B cell (primary cell): ENCODE measurements at regions not wholly inside any gene's neighbourhood (a gene's known extent, or its start where the extent isn't known, plus 50 kb on each side); places are given as distances from the start of the nearest gene placed in this dataset.

Experiments used
- ATAC-seq: fragments of 200-7000 bp; cut with Tn5 transposase; one replicate; pipeline ENCODE4 v1.10.0; 2021; ENCODE audit warnings: low read depth, mild to moderate bottlenecking, moderate number of reproducible peaks, moderate library complexity
- CTCF ChIA-PET: fragments of 350-600 bp; sonication (Branson Sonifier 250); formaldehyde crosslinking; loops from one replicate; lab custom pipeline; 2021; ENCODE audit warnings: antibody characterized with exemption, inconsistent platforms; lab: Charles Lee
- POLR2A ChIA-PET: fragments of 350-600 bp; sonication (Branson Sonifier 250); formaldehyde crosslinking; loops from one replicate; lab custom pipeline; 2021; ENCODE audit warnings: antibody characterized with exemption; lab: Charles Lee
- DNase-seq: peaks from one replicate; pipeline ENCODE4 v3.0.0; 2013
- H2AFZ ChIP-seq: 2 replicates; pipeline ENCODE4 v1.6.1; 2012; ENCODE audit warnings: mild to moderate bottlenecking, low read depth, low read length; ENCODE audit not compliant: insufficient read depth, poor library complexity, severe bottlenecking
- H3K27ac ChIP-seq, 2 donors: 1 replicate in 1 of 2; 2 replicates in 1 of 2; pipeline ENCODE4 v1.5.1; 2012 to 2013; ENCODE audit warnings: low read length in 2 of 2, mild to moderate bottlenecking in 2 of 2, moderate library complexity in 1 of 2
- H3K27me3 ChIP-seq, 4 experiments: fragments of 200-600 bp in 1 of 4; sonication (generic) in 1 of 4; replicated peaks in 1 of 4; 1 replicate in 2 of 4; 2 replicates in 2 of 4; pipeline versions ENCODE4 v1.6.1 to v1.7.0; 2013 to 2016; ENCODE audit warnings: low read length in 3 of 4, mild to moderate bottlenecking in 2 of 4, mixed read lengths in 1 of 4, moderate library complexity in 1 of 4; ENCODE audit not compliant: insufficient read depth in 4 of 4, control insufficient read depth in 3 of 4; ENCODE audit errors: control extremely low read depth in 1 of 4
- H3K36me3 ChIP-seq, 2 experiments: replicated peaks in 1 of 2; 1 replicate in 1 of 2; 2 replicates in 1 of 2; pipeline versions ENCODE4 v1.6.1 to v1.7.1; 2013; ENCODE audit warnings: low read length in 1 of 2; ENCODE audit not compliant: insufficient read depth in 2 of 2, control insufficient read depth in 1 of 2; ENCODE audit errors: control extremely low read depth in 1 of 2, extremely low read depth in 1 of 2
- H3K4me1 ChIP-seq, 2 donors: fragments of 200-600 bp in 1 of 2; sonication (generic) in 1 of 2; 1 replicate in 1 of 2; 2 replicates in 1 of 2; pipeline versions ENCODE4 v1.5.1 to v1.6.1; 2013 to 2017; ENCODE audit warnings: low read length in 2 of 2; ENCODE audit not compliant: control insufficient read depth in 2 of 2, insufficient read depth in 2 of 2
- H3K4me2 ChIP-seq: replicated peaks from 2 replicates; pipeline ENCODE3; 2012; ENCODE audit warnings: mild to moderate bottlenecking, low read depth, low read length; ENCODE audit not compliant: poor library complexity, severe bottlenecking
- H3K4me3 ChIP-seq, 5 experiments: fragments of 200-600 bp in 1 of 5; sonication (generic) in 1 of 5; 1 replicate in 3 of 5; 2 replicates in 2 of 5; pipeline versions ENCODE4 v1.5.1 to v1.7.0; 2011 to 2016; ENCODE audit warnings: low read length in 4 of 5, mild to moderate bottlenecking in 4 of 5, low read depth in 2 of 5, control low read depth in 1 of 5, moderate library complexity in 1 of 5; ENCODE audit not compliant: insufficient read depth in 1 of 5; ENCODE audit errors: control extremely low read depth in 1 of 5, extremely low read depth in 1 of 5
- H3K79me2 ChIP-seq: fragments of 200-600 bp; sonication (generic); one replicate; pipeline ENCODE4 v1.6.0; 2016; ENCODE audit warnings: low read length; ENCODE audit not compliant: control insufficient read depth, insufficient read depth
- H3K9ac ChIP-seq: fragments of 200-600 bp; sonication (generic); 2 replicates; pipeline ENCODE4 v1.6.1; 2017; ENCODE audit warnings: mild to moderate bottlenecking, low read length, moderate library complexity
- H3K9me3 ChIP-seq, 3 donors: one replicate each; pipeline versions ENCODE4 v1.6.1 to v1.7.1; 2013; ENCODE audit warnings: low read length in 2 of 3; ENCODE audit not compliant: control insufficient read depth in 2 of 3, insufficient read depth in 1 of 3; ENCODE audit errors: control extremely low read depth in 1 of 3
- H4K20me1 ChIP-seq: 2 replicates; pipeline ENCODE4 v1.6.0; 2012; ENCODE audit warnings: mild to moderate bottlenecking, low read length; ENCODE audit not compliant: insufficient read depth, control insufficient read depth, poor library complexity, severe bottlenecking
- H3K27ac Mint-ChIP-seq: one replicate; pipeline ENCODE4 v1.8.0; 2021; ENCODE audit warnings: mixed read lengths
- H3K27me3 Mint-ChIP-seq: one replicate; pipeline ENCODE4 v1.8.0; 2021; ENCODE audit warnings: mixed read lengths
- H3K4me1 Mint-ChIP-seq: one replicate; pipeline ENCODE4 v1.8.0; 2021; ENCODE audit warnings: mixed read lengths
- H3K4me3 Mint-ChIP-seq: one replicate; pipeline ENCODE4 v1.8.0; 2021; ENCODE audit warnings: mixed read lengths
- H3K9me3 Mint-ChIP-seq: one replicate; pipeline ENCODE4 v1.8.0; 2022; ENCODE audit warnings: mixed read lengths; ENCODE audit not compliant: insufficient read depth
- EZH2 ChIP-seq: IDR thresholded peaks from 2 replicates; pipeline ENCODE4 v1.6.1; 2012; ENCODE audit warnings: borderline replicate concordance, low read depth, mild to moderate bottlenecking, moderate library complexity, low read length; ENCODE audit not compliant: insufficient read depth, poor library complexity, severe bottlenecking
- WGBS: methylation state at CpG from one replicate; pipeline ENCODE4 v1.1.5; 2013; ENCODE audit warnings: missing lambda C conversion rate; ENCODE audit not compliant: insufficient coverage; 5-methylcytosine and 5-hydroxymethylcytosine counted together
- intact Hi-C: fragments of 100-400 bp; cut with micrococcal nuclease; formaldehyde crosslinking; loops from one replicate; pipeline ENCODE4 v1.10.0; 2022
- TF ChIP-seq, protein P1 (sequence below): fragments of 200-600 bp; IDR thresholded peaks from one replicate; pipeline ENCODE4 v1.8.0; 2022; ENCODE audit warnings: antibody characterized with exemption, mild to moderate bottlenecking

DNA sequence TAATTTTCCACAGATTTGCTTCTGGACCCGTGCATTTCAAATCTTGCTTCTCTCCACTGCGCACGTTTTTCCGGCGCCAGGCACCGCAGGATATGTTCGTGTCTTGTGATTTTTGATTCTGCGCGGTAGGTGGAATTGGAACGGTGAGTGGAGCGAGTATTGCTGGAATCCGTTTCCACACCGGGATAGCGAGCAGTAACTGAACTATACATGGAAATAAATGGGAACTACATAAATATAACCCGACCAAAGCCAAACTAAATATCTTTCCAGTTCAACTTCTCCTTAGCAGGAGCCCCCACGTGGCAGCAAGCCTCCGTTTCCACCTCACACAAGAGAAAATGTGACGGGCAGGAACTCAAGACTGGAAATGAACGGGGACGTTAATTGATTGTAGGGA is 154.0 kb downstream of the SEC14L1 start:
- H3K27me3 ChIP-seq = peaks cover 0 to 5% (median 0%) of the 10 kb centered on the region in 4 experiments
- DNase-seq = no peak
- peaks cover 1% of the 10 kb centered on the region for H3K9me3 Mint-ChIP-seq
- no peak overlapping the region for H3K27ac ChIP-seq
- H3K4me1 ChIP-seq = no peaks in the 10 kb centered on the region
- no peaks in the 10 kb centered on the region for H3K4me1 Mint-ChIP-seq
- no peaks in the 10 kb centered on the region for H4K20me1 ChIP-seq
- no peak for TF ChIP-seq EZH2
- TF ChIP-seq, protein P1, sequence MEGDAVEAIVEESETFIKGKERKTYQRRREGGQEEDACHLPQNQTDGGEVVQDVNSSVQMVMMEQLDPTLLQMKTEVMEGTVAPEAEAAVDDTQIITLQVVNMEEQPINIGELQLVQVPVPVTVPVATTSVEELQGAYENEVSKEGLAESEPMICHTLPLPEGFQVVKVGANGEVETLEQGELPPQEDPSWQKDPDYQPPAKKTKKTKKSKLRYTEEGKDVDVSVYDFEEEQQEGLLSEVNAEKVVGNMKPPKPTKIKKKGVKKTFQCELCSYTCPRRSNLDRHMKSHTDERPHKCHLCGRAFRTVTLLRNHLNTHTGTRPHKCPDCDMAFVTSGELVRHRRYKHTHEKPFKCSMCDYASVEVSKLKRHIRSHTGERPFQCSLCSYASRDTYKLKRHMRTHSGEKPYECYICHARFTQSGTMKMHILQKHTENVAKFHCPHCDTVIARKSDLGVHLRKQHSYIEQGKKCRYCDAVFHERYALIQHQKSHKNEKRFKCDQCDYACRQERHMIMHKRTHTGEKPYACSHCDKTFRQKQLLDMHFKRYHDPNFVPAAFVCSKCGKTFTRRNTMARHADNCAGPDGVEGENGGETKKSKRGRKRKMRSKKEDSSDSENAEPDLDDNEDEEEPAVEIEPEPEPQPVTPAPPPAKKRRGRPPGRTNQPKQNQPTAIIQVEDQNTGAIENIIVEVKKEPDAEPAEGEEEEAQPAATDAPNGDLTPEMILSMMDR = no peak
- H3K4me3 ChIP-seq = no peak overlapping the region
- H3K9ac ChIP-seq = no peak overlapping the region
- H3K79me2 ChIP-seq = no peaks in the 10 kb centered on the region
- intact Hi-C loops = no loop called here
- ATAC-seq = no peak
- peaks cover 3% of the 10 kb centered on the region for H3K27me3 Mint-ChIP-seq
- ChIA-PET POLR2A (no interaction called here), CTCF (no interaction called here)
- H3K4me2 ChIP-seq = no peak overlapping the region
- H3K9me3 ChIP-seq = peaks cover 0 to 11% (median 2%) of the 10 kb centered on the region in 3 donors
- H3K27ac Mint-ChIP-seq = no peak overlapping the region
- WGBS = 100% methylated on average over 4 of the region's 20 CpGs
- no peaks in the 10 kb centered on the region for H3K36me3 ChIP-seq
- no peak overlapping the region for H2AFZ ChIP-seq
- no peak overlapping the region for H3K4me3 Mint-ChIP-seq

- TF ChIP-seq EZH2 = no peak
- TF ChIP-seq, protein P1 = no peak
- POLR2A ChIA-PET = interaction anchor here (0.6 kb wide), 1 partner anchor 30 kb away, joined by 6 read pairs; no protein-coding TSS in a partner anchor
- intact Hi-C loops = no loop called here
- peaks cover 0 to 12% (median 2%) of the 10 kb centered on the region in 3 donors for H3K9me3 ChIP-seq
- peaks cover 3% of the 10 kb centered on the region for H3K27me3 Mint-ChIP-seq
- H3K27ac Mint-ChIP-seq = no peak overlapping the region
- H3K79me2 ChIP-seq = no peaks in the 10 kb centered on the region
- no peak for DNase-seq
- no peaks in the 10 kb centered on the region for H4K20me1 ChIP-seq
- H3K4me3 Mint-ChIP-seq = no peak overlapping the region
- H3K27me3 ChIP-seq = peaks cover 0 to 5% (median 0%) of the 10 kb centered on the region in 4 experiments
- no peaks in the 10 kb centered on the region for H3K4me1 Mint-ChIP-seq
- no peak overlapping the region for H3K4me3 ChIP-seq
- H3K27ac ChIP-seq = no peak overlapping the region
- H3K36me3 ChIP-seq = no peaks in the 10 kb centered on the region
- H3K4me1 ChIP-seq = no peaks in the 10 kb centered on the region
- H2AFZ ChIP-seq = no peak overlapping the region
- no peak overlapping the region for H3K9ac ChIP-seq
- H3K4me2 ChIP-seq = no peak overlapping the region
- H3K9me3 Mint-ChIP-seq = peaks cover 1% of the 10 kb centered on the region
- ATAC-seq = no peak
- CTCF ChIA-PET = no interaction called here
- WGBS = 17% methylated on average over 9 of the region's 12 CpGs
Measured at GRCh38 chr17:77295241-77295853, 154.6 kb downstream of the SEC14L1 start.
